ENCODE measurements at regions not wholly inside any gene's neighbourhood (a gene's known extent, or its start where the extent isn't known, plus 50 kb on each side); places are given as distances from the start of the nearest gene placed in this dataset.
"Not testable (repeated sequence)": the region's sequence is repeated elsewhere in the genome, so short reads cannot be mapped to it uniquely, and the experiment has no call there.

DNA sequence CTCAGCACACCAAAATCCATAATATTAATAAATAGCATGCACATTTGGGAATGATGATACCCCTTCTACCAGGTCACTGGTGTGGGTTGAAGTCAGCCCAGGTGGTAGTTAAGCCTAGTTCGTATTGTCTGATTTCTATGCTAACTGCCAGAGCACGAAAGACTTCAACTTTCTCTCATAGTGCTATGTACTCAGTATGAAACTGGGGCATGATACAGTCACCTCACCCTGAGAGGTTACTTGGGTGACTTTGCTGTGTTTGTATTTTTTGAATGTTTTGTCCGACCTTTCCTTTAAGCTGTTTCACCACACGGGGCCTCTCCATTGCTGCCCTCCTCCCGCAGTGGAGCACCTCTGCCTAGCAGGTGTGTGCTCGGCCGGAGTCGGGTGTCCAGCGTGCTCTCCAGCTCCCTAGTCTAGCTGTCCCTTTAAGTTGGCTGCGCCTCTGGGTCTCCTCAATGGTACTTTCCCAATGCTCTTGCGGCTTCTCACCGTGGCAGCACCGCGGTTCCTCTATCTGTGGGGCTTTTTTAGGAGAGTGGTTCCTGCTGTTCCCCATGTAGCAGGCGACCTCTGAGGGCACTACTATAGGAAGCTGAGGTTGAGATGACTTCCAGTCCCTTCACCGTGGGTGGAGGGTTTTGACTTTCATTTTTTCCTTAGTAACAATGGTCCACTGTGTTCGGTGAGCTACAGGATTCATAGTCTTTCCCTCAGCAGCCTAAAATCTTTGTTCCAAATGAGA lies 524.0 kb upstream of the PFKP start:
- no peak for DNase-seq (ENCODE audit: low spot score)

DNA sequence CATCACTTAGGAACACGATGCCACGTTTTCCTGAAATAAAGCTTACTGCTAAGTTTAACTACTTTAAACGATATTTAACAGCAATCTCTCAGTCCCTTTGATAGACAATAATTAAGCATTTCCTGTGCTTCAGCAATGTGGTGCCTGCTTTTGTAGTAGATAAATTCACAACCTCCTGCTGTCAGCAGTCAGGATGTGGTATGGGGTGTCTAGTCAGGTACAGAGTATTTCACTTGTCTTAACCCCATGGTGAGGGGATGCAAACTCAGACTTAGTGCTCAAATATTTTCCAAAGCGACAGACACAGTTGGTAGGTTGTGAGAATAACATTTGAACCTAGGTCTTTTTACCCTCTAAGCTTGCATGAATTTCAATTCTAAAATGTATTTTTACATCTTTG lies 526.2 kb upstream of the PFKP start:
- no peak for DNase-seq (ENCODE audit: low spot score)

DNA sequence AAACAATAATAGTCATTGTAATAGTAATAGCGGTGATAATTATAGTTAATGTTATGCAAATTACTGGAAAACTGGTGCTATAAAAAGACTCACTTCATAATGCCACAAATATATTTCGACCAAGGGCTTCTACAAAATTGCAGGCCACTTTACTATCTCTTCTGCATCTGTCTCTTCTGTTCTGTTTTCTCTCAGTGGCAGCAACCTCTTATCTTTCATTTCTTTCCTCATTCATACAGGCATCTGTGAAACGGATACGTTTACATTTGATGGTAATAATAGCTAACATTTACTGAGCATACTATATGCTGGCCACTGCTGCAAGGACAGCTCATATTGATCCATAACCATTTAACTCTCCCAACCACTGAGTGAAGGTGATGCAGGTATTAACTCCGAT lies 537.4 kb upstream of the PFKP start:
- DNase-seq (ENCODE audit: low spot score) = no peak

DNA sequence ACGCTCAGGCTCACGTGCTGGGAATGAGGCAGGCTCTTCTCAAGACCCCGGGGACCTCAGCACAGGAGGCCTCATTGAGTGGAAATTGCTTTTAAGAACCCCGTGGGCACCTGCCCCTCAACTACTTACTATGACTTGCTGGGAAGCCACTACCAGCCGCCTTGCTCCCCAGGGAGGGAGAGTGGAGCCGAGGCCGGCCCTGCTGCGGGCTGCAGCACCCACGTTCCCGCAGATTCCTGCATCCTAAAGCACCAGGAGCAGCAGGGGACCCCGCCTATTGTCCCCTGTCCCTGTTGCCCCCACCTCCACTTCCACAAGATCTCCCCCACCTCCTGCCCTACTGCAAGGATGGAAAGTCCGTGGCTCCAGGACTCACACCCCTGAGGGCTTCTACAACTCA lies 541.6 kb upstream of the PFKP start:
- DNase-seq (ENCODE audit: low spot score) = no peak

DNA sequence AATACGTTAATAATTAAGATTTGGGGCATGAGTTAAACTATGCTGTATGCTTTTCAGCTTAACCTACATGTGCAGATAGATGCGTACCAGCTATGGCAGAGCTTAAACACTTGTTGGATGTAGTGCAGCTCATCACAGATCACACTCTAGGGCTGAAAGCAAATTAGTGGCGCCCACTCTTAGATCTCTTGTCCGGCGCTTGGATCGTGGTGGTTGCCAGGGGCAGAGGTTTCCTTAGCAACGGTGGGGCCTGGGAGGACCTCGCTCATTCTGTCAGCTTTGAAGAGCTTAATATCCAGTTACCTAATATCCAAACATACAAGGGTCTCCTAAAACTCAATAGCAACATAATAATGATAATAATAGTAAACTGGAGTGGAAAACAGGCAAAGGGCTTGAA lies 548.2 kb upstream of the PFKP start:
- DNase-seq (ENCODE audit: low spot score) = no peak

DNA sequence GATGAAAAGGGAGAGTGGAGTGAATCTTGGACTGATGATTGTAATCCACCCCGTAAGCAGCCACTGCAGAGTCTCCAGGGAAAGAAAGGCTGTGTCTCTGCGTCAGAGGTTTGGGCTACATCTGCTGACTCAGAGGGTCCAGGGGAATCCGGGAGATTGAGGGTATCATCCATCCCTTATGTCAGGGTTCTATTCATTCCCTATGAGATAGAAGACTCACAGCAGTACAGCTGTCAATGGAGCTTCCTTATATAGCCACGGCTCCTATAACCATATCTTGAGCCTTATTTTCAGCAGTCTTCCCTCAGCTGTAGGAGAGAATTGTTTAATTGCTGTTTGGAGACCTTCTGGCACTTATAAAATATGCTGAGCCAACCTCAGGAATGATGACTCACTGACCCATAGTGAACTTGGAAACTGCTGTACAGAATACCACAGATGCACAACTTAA lies 558.2 kb upstream of the PFKP start:
- DNase-seq (ENCODE audit: low spot score) = no peak

DNA sequence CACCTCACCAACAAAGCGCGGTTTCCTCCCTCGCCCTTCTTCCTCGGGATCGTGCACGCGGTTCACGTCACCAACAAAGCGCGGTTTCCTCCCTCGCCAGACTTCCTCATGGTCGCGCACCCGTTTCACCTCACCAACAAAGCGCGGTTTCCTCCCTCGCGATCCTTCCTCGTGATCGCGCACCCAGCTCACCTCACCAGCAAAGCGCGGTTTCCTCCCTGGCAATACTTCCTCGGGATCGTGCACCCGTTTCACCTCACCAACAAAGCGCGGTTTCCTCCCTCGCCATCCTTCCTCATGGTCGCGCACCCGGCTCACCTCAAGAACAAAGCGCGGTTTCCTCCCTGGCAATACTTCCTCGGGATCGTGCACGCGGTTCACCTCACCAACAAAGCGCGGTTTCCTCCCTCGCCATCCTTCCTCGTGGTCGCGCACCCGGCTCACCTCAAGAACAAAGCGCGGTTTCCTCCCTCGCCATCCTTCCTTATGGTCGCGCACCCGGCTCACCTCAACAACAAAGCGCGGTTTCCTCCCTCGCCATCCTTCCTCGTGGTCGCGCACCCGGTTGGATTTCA lies 565.9 kb upstream of the PFKP start:
- not testable (repeated sequence) for DNase-seq (ENCODE audit: low spot score)

DNA sequence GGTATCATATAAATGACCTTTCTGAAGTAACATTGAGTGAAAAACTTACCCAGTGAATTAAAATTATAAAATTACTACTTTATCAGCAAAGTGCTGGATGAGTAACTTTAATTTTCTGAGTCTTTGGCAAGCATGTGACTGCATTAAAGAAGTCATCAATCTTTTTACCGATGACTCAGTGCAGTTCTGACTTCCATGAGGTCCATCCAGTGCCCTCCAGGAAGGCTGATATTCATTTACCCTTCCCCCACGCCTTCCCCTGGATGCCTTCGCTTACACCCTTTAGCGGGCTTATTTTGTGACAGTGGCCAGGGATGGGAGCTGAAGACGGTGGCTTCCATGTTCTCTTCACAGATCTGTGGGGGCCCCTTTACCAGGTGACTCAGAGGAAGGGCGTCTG lies 572.9 kb upstream of the PFKP start:
- no peak for DNase-seq (ENCODE audit: low spot score)

DNA sequence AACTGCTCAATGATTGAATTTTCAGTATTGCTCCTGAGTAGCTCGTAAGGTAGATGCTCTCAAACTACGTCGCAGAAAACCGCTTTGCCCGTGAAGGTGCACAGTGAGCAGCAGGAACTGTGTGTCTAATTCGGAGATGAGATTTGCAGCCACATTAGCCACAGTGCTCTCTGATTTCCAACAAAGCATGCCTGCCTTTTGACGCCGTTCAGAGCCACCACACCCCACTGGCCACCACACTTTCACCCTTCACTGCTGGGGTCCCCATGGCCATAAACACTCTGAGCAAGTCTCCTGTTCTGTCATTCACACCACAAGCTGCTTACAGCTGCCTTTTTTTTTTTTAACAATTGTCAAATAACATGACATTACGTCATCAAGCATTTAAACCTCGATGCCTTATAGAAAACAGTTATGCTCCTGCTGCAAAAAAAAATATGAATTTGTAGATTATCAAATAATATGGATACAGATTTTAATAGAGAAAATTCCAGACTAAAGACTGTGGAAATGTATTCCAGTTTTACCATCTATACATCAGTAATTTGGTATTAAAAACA lies 578.8 kb upstream of the PFKP start:
- no peak for DNase-seq (ENCODE audit: low spot score)

DNA sequence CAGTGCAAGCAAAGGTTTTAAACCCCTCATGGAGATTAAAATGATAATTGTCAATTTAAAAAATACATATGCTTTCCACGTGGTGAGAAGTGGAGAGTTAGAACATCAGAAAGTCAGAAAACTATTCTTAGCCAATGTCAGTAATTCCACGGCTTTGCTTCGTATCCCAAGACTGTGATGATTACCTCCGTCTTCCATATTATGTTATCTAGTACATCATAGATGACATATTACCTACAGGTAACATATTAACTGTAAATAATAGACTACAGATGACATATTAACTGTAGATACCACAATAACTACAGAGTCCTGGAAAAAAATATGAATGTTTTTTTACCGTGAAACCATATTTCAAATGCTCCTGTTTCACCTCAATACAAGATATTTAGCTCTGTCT lies 579.4 kb upstream of the PFKP start:
- DNase-seq (ENCODE audit: low spot score) = no peak

DNA sequence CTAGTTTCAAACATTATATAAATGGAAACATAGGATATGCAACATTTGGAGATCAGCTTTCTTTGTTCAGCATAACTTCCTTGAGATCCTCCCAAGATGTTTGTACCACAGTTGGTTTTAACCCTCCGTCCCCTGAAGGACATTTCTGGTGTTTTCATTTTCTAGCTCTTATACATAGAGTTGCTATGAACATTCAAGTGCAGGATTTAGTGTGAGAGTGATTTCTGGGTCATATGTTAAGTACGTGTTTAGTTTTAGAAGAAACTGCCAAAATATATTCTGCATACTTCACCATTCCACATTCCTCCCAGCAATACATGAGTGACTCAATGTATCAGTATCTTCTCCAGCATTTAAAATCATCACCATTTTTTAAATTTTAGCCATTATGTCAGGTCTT lies 588.7 kb upstream of the PFKP start:
- no peak for DNase-seq (ENCODE audit: low spot score)

DNA sequence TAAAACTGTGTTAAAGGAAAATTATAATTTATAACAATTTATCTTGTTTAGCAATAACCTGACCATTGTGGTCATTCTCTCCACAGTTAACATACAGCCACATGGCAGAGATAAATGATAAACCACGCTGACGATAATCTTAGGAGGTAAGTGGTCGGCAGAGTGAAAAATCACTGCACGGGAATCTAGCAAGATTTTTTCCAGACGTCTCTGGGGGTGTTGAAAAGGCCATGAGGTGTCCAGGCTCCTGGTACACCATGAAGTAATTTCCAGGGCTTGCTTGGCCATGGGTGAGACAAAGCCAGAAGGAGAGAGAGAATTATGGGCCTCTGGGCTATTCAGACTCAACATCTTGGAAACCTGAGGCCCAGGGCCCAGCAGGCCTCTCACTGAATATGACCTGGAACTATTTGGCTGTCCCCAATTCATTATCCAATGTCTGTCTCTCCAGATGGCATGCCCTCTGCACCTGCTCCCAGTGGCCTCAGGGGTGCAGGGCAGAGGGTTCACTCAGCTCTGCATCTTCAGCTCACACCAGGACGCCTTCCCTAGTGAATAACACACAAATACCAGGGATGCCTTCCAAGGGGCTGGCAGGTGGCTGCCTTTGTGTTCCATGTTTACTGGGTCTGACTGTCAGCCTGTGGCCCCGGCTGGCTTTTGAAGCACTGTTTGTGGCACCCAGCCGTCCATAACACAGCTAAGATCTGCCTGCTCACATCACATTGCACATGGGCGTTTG lies 590.4 kb upstream of the PFKP start:
- DNase-seq (ENCODE audit: low spot score) = no peak

DNA sequence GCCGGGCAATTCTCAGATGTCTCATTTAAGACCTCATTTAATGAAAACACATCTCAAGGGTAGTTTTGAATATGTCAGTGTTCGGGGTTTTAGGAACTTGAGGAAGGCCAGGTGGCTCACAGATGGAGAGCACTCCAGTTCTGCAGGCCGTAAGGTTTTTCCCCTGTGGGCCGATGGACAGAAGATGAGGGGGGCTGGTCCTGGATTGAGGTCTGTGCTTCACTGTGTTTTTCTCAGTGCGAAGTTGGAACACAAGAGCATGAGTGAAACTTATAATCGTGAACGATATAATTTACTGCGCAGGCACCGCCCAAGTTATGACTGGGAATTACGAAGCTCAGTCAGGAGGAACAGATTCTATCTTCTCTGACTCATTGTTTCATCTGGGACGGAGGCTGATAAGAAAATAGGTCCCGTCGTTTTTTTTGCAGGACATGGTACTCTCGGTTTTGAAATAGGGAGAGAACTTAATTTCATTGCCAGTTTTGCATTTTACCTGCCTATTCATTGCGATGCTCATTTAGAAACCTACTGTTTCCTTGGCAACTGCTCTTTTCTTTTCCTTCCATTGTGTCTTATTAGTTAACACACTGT lies 591.0 kb upstream of the PFKP start:
- DNase-seq (ENCODE audit: low spot score) = no peak

DNA sequence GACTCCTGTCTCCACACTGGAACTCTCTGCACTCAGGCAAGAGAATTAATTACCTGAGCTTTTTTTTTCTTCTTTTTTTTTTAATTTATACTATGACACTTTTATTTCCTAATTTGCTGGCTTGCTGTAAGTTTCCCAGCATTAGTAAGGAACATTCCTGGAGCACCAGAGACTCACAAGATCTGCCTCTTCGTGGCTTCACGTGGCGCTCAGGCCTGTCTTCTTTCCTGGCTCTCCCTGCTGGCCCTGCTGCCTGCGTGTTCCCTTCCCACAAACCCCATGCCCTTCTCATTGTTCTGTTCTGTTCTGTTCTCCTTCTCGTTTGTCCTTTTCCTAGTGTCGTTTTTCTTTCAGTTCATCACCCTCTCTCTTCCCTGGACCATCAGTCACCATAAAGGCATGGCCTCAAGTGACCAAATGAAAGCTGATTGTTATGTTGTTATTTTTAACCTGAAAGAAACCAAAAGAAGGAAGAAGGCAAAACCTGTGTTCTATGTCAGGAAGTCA lies 591.6 kb upstream of the PFKP start:
- DNase-seq (ENCODE audit: low spot score) = no peak

DNA sequence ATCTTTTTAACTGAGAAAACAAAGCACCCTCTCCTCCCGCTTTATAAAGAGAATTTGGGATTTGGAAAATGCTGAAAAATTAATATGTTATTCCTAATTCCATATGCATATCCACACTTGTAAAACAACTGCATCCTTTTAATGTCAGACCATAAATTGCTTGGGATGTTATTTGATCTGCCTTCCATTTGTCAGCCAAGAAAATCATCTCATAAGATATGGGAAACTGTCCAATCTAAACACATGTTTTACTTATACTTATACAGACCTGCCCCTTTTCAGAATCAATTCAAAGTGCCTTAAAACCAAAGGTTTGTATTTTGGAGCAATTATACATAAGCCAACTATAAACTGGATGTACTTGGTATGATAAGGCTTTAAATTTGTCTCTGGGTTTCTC lies 595.5 kb upstream of the PFKP start:
- no peak for DNase-seq (ENCODE audit: low spot score)

DNA sequence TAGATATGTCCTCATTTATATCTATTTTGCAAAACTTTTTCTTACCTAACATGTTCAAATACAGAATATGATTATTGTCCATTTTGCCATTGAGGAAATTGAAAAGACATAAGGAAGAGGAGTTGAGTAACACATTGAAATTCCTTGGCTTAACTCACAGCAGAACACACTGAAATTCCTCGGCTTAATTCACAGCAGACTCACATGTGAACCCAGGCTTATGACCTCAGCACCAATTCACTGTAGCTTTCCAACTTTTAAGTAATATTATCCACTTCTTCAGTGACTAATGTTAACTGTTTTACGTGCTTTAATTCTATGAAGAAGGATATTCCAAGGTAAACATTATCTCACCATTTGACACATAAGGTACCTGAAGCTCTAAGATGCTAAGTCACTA lies 597.5 kb upstream of the PFKP start:
- DNase-seq (ENCODE audit: low spot score) = no peak

DNA sequence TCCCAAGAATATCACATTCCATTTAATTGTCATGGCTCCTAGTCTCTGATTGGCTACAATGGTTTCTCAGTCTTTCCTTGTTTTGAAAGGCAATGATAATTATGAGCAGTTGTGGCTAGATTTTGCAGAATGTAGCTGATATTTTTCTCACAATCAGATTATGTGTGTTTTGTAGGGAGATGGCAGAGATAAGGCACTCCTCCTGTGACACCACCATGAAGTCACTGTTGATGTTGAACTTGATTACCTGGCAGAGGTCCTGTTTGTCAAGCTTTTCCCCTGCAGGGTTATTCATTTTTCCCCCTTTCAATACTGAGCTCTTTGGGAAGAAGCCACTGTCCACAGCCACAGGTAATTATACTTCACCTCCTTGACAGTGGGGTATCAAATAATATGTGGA lies 602.9 kb upstream of the PFKP start:
- no peak for DNase-seq (ENCODE audit: low spot score)

DNA sequence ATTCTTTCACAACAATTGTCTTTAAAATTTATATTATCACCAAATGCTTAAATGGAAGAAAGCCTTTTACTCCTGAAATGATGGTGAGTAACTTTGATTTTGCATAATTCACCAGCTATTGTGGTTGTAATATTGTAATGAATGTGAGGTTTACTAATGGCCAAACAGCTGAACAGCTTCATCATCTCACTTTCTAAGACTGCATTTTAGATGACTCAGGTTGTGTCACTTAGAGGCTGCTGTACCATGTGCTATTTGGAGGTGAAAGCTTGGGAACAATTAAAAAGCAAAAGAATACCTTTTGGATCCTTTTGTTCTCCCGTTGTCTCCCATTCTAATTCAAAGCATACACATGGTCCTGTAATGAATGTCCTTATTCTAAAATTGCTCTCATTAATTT lies 604.0 kb upstream of the PFKP start:
- DNase-seq (ENCODE audit: low spot score) = no peak

DNA sequence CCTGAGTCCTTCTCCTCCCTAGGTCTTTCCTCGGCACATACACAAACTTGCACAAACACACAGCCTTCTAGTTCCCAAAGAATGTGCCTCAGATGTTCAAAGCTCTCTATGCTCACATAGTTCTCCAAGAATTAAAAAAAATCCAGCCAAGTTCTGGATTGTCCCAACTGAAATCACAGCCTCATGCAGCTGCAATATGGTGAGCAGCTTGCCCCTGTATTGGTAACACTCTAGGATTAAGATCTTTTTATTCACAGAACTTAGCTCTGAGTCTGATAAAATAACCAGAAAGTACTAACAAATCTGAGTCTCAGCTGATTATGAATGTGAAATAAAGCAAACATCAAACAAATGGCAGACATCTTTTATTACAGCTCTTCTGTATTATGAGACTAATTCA lies 604.8 kb upstream of the PFKP start:
- no peak for DNase-seq (ENCODE audit: low spot score)

DNA sequence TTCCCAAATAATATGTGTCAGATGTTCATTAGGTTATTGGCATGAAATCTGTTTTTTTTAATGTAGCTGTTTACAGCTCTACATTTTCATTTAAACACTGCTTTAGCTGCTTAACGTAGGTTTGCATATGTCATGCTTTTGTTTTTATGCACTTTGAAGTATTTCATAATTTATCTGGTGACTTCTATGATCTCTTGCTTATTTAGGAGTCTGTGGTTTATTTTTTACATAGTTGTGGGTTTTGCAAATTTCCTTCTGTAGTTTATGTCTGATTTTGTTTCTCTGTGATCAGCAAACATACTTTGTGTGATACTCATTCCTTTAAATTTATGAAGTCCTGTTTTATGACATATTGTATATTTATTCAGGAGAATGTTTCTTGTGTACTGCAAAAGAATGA lies 606.5 kb upstream of the PFKP start:
- DNase-seq (ENCODE audit: low spot score) = no peak

DNA sequence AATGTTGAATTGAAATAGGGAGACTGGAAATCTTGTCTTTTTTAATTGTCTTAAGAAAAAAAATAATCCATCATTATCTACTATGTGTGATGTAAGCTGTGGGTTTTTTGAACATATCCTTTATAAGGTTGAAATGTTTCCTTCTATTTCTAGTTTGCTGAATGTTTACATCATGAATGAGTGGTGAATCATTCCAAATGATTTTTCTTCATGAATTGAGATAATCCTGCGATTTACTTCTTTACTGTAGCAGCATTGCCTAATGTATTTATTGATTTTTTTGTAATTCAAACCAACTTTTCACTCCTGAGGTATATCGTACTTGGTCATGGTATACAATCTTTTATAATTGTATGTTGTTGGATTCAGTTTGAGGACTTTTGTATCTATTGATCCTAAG lies 607.6 kb upstream of the PFKP start:
- no peak for DNase-seq (ENCODE audit: low spot score)

DNA sequence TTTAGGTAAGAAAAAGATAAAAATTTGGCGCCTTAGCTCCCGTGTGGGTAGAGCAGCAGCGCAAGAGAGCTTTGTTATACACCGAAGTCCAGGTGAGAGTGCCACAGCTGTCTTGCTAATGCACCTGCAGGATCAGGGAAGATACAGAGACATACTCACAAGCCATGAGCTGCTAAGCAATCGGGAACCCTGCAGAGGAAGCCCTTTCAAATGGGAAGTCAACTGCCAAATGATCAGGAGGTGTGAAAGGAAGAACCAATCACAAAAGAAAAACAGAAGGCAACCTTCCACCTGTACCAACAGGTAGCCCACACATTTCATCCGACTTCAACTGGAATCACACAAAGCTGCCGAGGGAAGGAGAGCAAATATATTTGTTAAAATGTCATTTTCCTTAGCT lies 610.5 kb upstream of the PFKP start:
- DNase-seq (ENCODE audit: low spot score) = no peak

DNA sequence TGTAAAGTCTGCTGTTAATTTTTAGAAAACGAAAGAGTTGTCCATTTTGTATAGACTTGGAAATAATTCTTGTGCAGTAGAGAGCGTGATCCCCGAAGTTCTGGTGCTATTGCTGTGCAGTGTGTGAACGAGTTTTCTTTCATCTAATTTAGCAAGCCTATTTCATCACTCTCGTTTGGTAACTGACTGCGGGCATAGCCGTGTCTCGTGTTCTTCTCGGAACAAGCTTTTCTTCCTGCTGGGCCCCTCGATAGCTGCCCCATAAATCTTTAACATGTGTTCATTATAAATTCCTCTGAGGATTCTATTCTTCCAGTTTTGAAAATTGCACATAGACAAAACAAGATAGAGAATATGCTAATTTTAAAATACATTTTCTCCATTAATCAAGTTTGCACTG lies 622.0 kb upstream of the PFKP start:
- DNase-seq (ENCODE audit: low spot score) = no peak

Measured in germinal center (tissue), 1 donor.